Fibroblast of the aortic adventitia (primary cell): ENCODE measurements at regions not wholly inside any gene's neighbourhood (a gene's known extent, or its start where the extent isn't known, plus 50 kb on each side); places are given as distances from the start of the nearest gene placed in this dataset.

Source experiments
- DNase-seq: peaks from one replicate; pipeline ENCODE4 v3.0.0-alpha.2; 2010; ENCODE audit warnings: low read depth
- H3K4me3 ChIP-seq: 2 replicates; pipeline ENCODE4 v1.5.1; 2011; ENCODE audit warnings: low read depth, mild to moderate bottlenecking, control low read depth, low read length, moderate library complexity
- CTCF ChIP-seq: IDR thresholded peaks from 2 replicates; pipeline ENCODE4 v1.5.1; 2011; ENCODE audit warnings: mild to moderate bottlenecking, low read length, control low read depth, inconsistent platforms; ENCODE audit not compliant: insufficient read depth

- DNase-seq = peak; percentile 63
- H3K4me3 ChIP-seq = no peak overlapping the region
- TF ChIP-seq CTCF = no peak
Measured at GRCh38 chr2:53403792-53404413, 363.7 kb upstream of the CHAC2 start.

GRCh38 chr2:53397085-53397484 is 370.5 kb upstream of the CHAC2 start:
- no peak overlapping the region for H3K4me3 ChIP-seq
- TF ChIP-seq CTCF = no peak
- DNase-seq = no peak

GRCh38 chr2:53381271-53381670 is 386.3 kb upstream of the CHAC2 start:
- H3K4me3 ChIP-seq = no peak overlapping the region
- no peak for DNase-seq
- TF ChIP-seq CTCF = no peak

GRCh38 chr2:53379547-53379946 is 388.1 kb upstream of the CHAC2 start:
- TF ChIP-seq CTCF = no peak
- no peak overlapping the region for H3K4me3 ChIP-seq
- peak; percentile 23 for DNase-seq

- no peak overlapping the region for H3K4me3 ChIP-seq
- no peak for DNase-seq
- no peak for TF ChIP-seq CTCF
Measured at GRCh38 chr2:53378791-53379190, 388.8 kb upstream of the CHAC2 start.

- no peak overlapping the region for H3K4me3 ChIP-seq
- no peak for DNase-seq
- no peak for TF ChIP-seq CTCF
Measured at GRCh38 chr2:53373126-53373525, 394.5 kb upstream of the CHAC2 start.

- no peak for DNase-seq
- H3K4me3 ChIP-seq = no peak overlapping the region
- TF ChIP-seq CTCF = no peak
Measured at GRCh38 chr2:53366543-53366942, 401.1 kb upstream of the CHAC2 start.
